ENCODE measurements at regions not wholly inside any gene's neighbourhood (a gene's known extent, or its start where the extent isn't known, plus 50 kb on each side); places are given as distances from the start of the nearest gene placed in this dataset.

DNA sequence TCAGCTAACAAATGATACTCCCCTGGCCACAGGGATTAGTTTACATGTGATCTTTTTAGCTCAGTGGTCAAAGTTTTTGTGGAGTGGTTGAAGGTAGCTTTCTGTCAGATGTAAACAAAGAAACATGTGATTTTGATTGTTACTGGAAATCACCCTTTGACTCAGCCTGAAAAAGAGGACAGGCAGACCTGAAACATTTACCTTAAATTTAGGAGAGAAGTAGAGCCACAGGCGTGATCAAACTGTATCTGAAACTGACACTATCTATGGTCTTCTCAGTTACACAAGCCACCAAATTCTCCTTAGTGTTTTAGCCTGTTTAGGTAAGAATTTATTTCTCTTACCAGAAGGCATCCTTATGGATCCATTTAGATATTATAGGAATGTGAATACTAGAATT, 136.7 kb downstream of the CBLL2 start:
- Mint-ChIP-seq H3K4me3 (no peak overlapping the region), H3K9me3 (no peaks in the 10 kb centered on the region), H3K27ac (no peak overlapping the region), H3K4me1 (no peaks in the 10 kb centered on the region), H3K36me3 (ENCODE audit: low read depth) (no peaks in the 10 kb centered on the region), H3K27me3 (no peaks in the 10 kb centered on the region)
- intact Hi-C loops (cut with micrococcal nuclease), result no loop called here
- DNase-seq, result no peak

DNA sequence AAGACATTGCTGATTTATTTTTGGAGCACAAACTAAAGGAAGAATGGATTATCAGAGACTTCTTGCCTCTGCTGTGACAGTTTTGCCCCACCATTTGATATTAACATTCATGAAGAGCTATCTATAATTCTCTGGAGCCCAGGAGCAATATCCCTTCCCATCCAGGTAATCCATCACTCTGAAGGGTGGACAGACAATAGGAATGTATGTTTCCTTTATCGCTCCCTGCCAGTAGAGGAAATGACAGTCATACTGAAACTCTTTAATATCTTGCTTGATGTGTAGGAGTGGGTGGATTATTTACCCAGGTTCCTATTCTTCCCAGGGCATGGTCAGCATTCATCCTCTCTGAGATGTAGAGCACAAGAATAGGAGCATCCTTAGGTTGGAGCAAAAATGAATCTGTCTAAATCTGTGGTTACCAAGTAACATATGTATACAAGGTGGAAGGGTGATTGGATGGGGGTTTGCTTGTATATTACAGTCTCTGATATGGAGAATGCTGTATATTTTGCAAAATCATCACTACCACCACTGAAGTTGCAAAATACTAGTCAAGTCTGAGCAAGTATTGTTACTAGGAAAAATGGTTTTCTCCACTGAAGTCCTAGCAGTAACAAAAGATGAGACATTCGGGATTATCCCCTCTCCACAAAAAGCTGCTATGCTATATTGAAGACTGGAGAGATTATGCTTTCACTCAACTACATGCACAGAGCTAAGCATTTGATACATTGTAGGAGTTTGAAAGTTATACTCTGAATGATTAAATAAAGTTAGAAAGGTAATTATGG, 151.6 kb downstream of the CBLL2 start:
- Mint-ChIP-seq H3K27ac (no peak overlapping the region), H3K4me1 (no peaks in the 10 kb centered on the region), H3K9me3 (no peaks in the 10 kb centered on the region), H3K36me3 (ENCODE audit: low read depth) (no peaks in the 10 kb centered on the region), H3K27me3 (no peaks in the 10 kb centered on the region), H3K4me3 (no peak overlapping the region)
- no peak for DNase-seq
- intact Hi-C loops (cut with micrococcal nuclease), result no loop called here

DNA sequence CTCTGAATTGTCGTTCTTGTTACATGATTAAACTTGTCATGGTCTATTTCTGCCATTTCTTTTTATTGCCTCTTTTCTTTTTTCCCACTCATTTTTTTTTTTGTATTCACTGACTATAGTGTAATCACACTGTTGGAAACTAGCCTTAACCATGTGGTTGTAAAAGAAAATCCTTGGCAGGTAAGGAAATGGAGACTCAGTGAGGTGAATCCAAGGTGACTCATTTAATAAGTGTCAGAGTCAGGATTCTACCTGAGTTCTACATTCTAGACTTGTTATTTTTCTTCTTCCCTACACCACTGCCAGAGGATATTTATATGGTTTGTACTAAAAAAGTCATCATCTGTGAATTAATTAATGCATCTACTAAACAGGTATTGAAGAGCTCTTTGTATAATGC, 152.2 kb downstream of the CBLL2 start:
- H3K27me3 Mint-ChIP-seq, result no peaks in the 10 kb centered on the region
- no peaks in the 10 kb centered on the region for H3K4me1 Mint-ChIP-seq
- H3K27ac Mint-ChIP-seq, result no peak overlapping the region

GRCh38 chrX:22429704-22430103, 157.0 kb downstream of the CBLL2 start:
- Mint-ChIP-seq H3K4me1 (no peaks in the 10 kb centered on the region), H3K4me3 (no peak overlapping the region), H3K36me3 (ENCODE audit: low read depth) (no peaks in the 10 kb centered on the region), H3K27me3 (no peaks in the 10 kb centered on the region), H3K9me3 (no peaks in the 10 kb centered on the region), H3K27ac (no peak overlapping the region)
- intact Hi-C loops (cut with micrococcal nuclease), result no loop called here
- DNase-seq, result no peak

More for the DNA sequence above, 152.2 kb downstream of the CBLL2 start:
- Mint-ChIP-seq H3K4me3 (no peak overlapping the region), H3K9me3 (no peaks in the 10 kb centered on the region), H3K36me3 (ENCODE audit: low read depth) (no peaks in the 10 kb centered on the region)
- intact Hi-C loops (cut with micrococcal nuclease), result no loop called here
- DNase-seq, result no peak

DNA sequence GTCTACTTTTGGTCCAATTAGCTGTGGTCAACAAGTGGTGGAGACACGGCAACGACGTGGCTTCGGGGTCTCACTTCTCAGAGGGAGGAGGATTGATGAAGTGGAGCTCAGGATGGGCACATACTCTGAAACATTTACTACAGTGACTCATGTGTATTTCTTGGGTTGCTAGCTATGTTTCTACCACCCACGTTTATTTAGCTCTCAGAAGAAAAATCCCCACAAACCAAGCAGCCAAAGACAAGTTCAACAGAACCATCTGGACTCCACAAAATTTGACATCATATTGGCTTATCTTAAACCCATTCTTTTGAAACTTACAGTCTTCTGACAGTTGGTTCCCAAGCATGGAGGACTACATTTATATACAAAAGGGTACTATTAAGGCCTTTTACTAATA, 158.0 kb downstream of the CBLL2 start:
- intact Hi-C loops (cut with micrococcal nuclease), result no loop called here
- no peaks in the 10 kb centered on the region for H3K4me1 Mint-ChIP-seq
- no peaks in the 10 kb centered on the region for H3K27me3 Mint-ChIP-seq
- H3K9me3 Mint-ChIP-seq, result no peaks in the 10 kb centered on the region
- no peaks in the 10 kb centered on the region for H3K36me3 Mint-ChIP-seq (ENCODE audit: low read depth)
- DNase-seq, result no peak
- no peak overlapping the region for H3K4me3 Mint-ChIP-seq
- H3K27ac Mint-ChIP-seq, result no peak overlapping the region

DNA sequence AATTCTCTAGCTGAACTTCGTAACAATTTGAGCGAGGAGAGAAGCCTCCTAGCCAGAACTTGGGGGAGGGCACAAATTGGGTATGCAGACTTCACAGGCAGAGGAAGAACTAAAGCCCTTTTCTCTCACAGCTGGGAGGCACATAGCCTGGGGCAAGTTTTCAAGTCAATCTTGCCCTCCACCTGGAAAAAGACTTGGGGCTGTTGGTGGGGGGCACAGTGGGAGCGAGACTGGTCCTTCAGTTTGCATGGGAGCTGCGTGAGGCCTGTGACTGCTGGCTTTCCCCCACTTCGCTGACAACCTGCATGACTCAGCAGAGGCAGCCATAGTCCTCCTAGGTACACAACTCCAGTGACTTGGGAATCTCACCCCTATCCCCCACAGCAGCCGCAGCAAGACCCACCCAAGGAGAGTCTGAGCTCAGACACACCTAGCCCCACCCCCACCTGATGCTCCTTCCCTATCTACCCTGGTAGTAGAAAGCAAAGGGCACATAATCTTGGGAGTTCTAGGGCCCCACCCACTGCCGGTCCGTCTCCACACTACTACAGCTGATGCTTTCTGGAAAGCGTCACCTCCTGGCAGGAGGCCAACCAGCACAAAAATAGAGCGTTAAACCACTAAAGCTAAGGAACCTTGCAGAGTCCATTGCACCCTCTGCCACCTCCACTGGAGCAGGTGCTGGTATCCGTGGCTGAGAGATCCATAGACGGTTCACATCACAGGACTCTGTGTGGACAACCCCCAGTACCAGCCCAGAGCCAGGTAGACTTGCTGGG, 160.8 kb downstream of the CBLL2 start:
- no peaks in the 10 kb centered on the region for H3K36me3 Mint-ChIP-seq (ENCODE audit: low read depth)
- intact Hi-C loops (cut with micrococcal nuclease), result no loop called here
- H3K4me1 Mint-ChIP-seq, result no peaks in the 10 kb centered on the region
- H3K27me3 Mint-ChIP-seq, result no peaks in the 10 kb centered on the region
- no peak for DNase-seq
- no peak overlapping the region for H3K4me3 Mint-ChIP-seq
- H3K9me3 Mint-ChIP-seq, result no peaks in the 10 kb centered on the region
- H3K27ac Mint-ChIP-seq, result no peak overlapping the region

DNA sequence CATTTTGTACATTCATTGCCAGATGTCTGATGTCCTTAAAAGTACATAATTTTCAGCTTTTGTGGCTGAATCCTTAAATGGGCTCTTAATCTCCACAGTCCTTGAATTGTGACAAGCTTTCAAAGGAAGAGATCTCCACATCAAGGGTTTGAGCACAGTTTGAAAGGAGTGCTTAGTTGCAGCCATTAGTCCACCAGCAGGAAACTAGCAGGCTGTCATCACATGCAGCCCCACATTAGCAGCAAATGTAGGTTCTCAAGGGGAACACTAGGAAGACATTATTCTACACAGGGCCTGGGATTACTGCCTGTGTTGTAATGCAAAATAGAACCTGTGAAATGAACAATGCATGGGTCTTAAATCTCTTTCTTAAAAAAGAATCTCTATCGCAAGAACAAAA, 173.2 kb downstream of the CBLL2 start:
- no peaks in the 10 kb centered on the region for H3K9me3 Mint-ChIP-seq
- no peaks in the 10 kb centered on the region for H3K4me1 Mint-ChIP-seq
- no peak overlapping the region for H3K27ac Mint-ChIP-seq
- H3K27me3 Mint-ChIP-seq, result no peaks in the 10 kb centered on the region
- H3K4me3 Mint-ChIP-seq, result no peak overlapping the region
- intact Hi-C loops (cut with micrococcal nuclease), result no loop called here
- no peak for DNase-seq
- no peaks in the 10 kb centered on the region for H3K36me3 Mint-ChIP-seq (ENCODE audit: low read depth)

DNA sequence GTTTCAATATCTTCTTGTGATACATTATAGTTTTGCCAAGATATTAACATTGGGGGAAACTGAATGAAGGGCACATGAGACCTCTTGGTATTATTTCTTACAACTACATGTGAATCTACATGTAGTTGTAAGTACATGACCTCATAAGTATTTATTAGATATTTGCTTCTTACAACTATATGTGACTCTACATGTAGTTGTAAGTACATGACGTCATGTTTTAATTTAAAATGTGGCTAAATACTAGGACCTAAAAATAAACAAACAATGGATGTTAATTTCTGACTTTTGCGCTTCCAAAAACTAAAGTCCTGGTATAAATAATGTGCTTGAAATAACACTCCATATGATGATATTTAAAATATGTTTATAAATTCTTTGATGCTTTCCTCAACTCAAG, 190.2 kb downstream of the CBLL2 start:
- Mint-ChIP-seq H3K27ac (no peak overlapping the region), H3K36me3 (ENCODE audit: low read depth) (no peaks in the 10 kb centered on the region), H3K9me3 (no peaks in the 10 kb centered on the region), H3K4me3 (no peak overlapping the region), H3K4me1 (no peaks in the 10 kb centered on the region), H3K27me3 (no peaks in the 10 kb centered on the region)
- intact Hi-C loops (cut with micrococcal nuclease), result no loop called here
- DNase-seq, result no peak

DNA sequence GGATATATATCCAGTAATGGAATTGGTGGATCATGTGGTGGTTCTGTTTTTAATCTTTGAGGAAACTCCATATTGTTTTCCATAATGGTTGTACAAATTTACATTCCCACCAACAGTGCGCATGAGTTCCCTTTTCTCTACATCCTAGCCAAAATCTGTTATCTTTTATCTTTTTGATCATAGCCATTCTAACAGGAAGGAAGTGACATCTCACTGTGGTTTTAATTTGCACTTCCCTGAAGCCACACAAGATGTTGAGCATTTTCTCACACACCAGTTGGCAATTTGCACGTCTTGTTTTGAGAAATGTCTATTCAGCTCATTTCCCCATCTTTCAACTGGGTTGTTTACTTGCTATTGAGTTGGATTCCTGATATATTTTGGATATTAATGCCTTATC, 194.9 kb downstream of the CBLL2 start:
- no peaks in the 10 kb centered on the region for H3K36me3 Mint-ChIP-seq (ENCODE audit: low read depth)

DNA sequence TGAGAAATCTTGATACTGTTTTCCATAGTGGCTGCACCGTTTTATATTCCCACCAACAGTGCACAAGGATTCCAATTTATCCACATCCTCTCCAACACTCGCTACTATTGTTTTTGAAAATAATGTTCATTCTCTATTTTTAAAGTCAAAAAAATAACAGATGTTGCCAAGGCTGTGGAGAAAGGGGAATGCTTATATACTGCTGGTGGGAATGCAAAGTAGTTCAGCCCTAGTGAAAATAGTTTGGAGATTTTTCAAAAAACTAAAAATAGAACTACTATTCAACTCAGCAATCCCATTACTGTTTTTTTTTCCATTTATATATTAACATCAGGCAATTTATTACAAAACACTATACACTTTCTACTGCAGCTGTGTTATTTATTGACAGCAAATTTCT, 208.7 kb downstream of the CBLL2 start:
- DNase-seq, result no peak
- intact Hi-C loops (cut with micrococcal nuclease), result no loop called here
- Mint-ChIP-seq H3K9me3 (no peaks in the 10 kb centered on the region), H3K27ac (no peak overlapping the region), H3K27me3 (no peaks in the 10 kb centered on the region), H3K4me1 (no peaks in the 10 kb centered on the region), H3K4me3 (no peak overlapping the region), H3K36me3 (ENCODE audit: low read depth) (no peaks in the 10 kb centered on the region)

More for the DNA sequence above, 194.9 kb downstream of the CBLL2 start:
- Mint-ChIP-seq H3K27me3 (no peaks in the 10 kb centered on the region), H3K4me1 (no peaks in the 10 kb centered on the region), H3K4me3 (no peak overlapping the region), H3K9me3 (no peaks in the 10 kb centered on the region), H3K27ac (no peak overlapping the region)
- intact Hi-C loops (cut with micrococcal nuclease), result no loop called here
- DNase-seq, result no peak

GRCh38 chrX:22486296-22486695, 213.6 kb downstream of the CBLL2 start:
- H3K36me3 Mint-ChIP-seq (ENCODE audit: low read depth), result no peaks in the 10 kb centered on the region
- H3K27ac Mint-ChIP-seq, result no peak overlapping the region
- H3K4me1 Mint-ChIP-seq, result no peaks in the 10 kb centered on the region
- intact Hi-C loops (cut with micrococcal nuclease), result no loop called here
- H3K27me3 Mint-ChIP-seq, result no peaks in the 10 kb centered on the region
- no peak for DNase-seq
- no peak overlapping the region for H3K4me3 Mint-ChIP-seq
- H3K9me3 Mint-ChIP-seq, result no peaks in the 10 kb centered on the region

GRCh38 chrX:22516893-22517292, 244.2 kb downstream of the CBLL2 start:
- no peak for DNase-seq
- intact Hi-C loops (cut with micrococcal nuclease), result no loop called here
- Mint-ChIP-seq H3K36me3 (ENCODE audit: low read depth) (no peaks in the 10 kb centered on the region), H3K4me1 (no peaks in the 10 kb centered on the region), H3K27ac (no peak overlapping the region), H3K27me3 (no peaks in the 10 kb centered on the region), H3K9me3 (peaks cover 5% of the 10 kb centered on the region), H3K4me3 (no peak overlapping the region)

DNA sequence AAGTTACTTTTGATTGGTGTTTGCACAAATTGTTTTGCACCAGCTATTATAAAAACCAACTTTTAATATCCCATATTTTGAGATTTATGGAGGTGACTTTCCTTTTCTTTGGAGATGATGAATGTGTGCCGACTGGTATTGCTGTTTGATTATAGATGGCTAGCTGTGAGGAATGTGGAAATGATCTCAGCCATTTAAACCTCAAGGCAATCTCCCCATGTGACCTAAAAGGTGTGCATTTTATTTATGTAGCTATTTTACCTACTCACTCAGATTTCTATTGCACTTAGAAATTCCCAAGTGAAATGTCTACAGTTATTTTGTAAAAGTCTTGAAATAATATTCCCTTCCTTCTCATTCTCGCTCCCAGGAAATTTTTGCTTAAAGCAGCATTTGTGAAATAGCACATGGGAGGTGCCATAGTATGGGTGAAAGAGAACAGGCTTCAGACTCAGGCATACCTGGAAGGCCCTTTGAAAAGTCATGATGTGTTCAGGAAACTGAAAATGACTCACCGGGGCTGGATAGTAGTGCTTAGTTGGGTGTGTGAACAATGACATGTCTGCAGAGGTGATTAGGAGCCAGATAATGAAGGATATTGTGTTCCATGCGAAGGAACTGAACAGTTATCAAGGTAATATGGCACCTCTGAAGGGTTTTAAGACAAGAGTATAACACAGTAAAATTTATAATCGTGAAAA, 247.6 kb downstream of the CBLL2 start:
- H3K36me3 Mint-ChIP-seq (ENCODE audit: low read depth), result no peaks in the 10 kb centered on the region
- no peak overlapping the region for H3K27ac Mint-ChIP-seq
- H3K9me3 Mint-ChIP-seq, result peaks cover 5% of the 10 kb centered on the region
- no peak for DNase-seq
- no peaks in the 10 kb centered on the region for H3K27me3 Mint-ChIP-seq
- intact Hi-C loops (cut with micrococcal nuclease), result no loop called here
- H3K4me1 Mint-ChIP-seq, result no peaks in the 10 kb centered on the region
- H3K4me3 Mint-ChIP-seq, result no peak overlapping the region

DNA sequence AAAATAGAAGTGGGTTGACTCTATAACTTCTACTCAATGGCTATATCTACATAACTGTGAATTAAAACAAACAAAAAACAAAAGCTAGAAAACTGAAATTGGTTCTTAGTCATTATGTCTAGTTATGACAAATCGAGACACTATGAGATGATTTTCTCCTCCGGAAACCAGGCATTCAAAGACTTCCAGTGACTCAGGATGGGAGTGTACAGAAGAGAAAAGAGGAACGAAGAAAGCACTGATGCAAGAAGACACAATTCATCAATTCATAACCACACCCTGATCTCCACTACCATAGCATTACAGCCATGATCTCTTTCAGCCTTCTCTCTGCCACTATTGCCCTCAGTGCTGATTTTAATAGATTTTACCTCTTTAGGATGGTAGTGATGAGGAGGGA, 253.6 kb downstream of the CBLL2 start:
- Mint-ChIP-seq H3K4me3 (no peak overlapping the region), H3K9me3 (peaks cover 2% of the 10 kb centered on the region), H3K36me3 (ENCODE audit: low read depth) (no peaks in the 10 kb centered on the region), H3K27me3 (no peaks in the 10 kb centered on the region), H3K27ac (no peak overlapping the region), H3K4me1 (no peaks in the 10 kb centered on the region)
- intact Hi-C loops (cut with micrococcal nuclease), result no loop called here
- DNase-seq, result no peak
